Hepatocyte (in vitro differentiated cells): ENCODE measurements at regions not wholly inside any gene's neighbourhood (a gene's known extent, or its start where the extent isn't known, plus 50 kb on each side); places are given as distances from the start of the nearest gene placed in this dataset.

ENCODE experiments used
- DNase-seq: peaks from one replicate; pipeline ENCODE4 v3.0.0-alpha.2; 2016; ENCODE audit warnings: low spot score
- H2AFZ ChIP-seq: fragments of 200-600 bp; sonication (generic); 2 replicates; pipeline ENCODE4 v1.6.0; 2016; ENCODE audit warnings: antibody characterized with exemption, mild to moderate bottlenecking
- H3K27ac ChIP-seq: fragments of 200-600 bp; sonication (generic); 2 replicates; pipeline ENCODE4 v1.5.1; 2016; ENCODE audit warnings: mild to moderate bottlenecking
- H3K27me3 ChIP-seq: fragments of 200-600 bp; sonication (generic); 2 replicates; pipeline ENCODE4 v1.6.1; 2016
- H3K36me3 ChIP-seq: fragments of 200-600 bp; sonication (generic); replicated peaks from 2 replicates; pipeline ENCODE4 v1.5.1; 2016; ENCODE audit warnings: low read depth; ENCODE audit not compliant: insufficient read depth
- H3K4me1 ChIP-seq: fragments of 200-600 bp; sonication (generic); 2 replicates; pipeline ENCODE4 v1.5.1; 2016; ENCODE audit warnings: mild to moderate bottlenecking, moderate library complexity; ENCODE audit not compliant: insufficient read depth
- H3K4me2 ChIP-seq: fragments of 200-600 bp; sonication (generic); 2 replicates; pipeline ENCODE4 v1.6.0; 2016
- H3K4me3 ChIP-seq: fragments of 200-600 bp; sonication (generic); 2 replicates; pipeline ENCODE4 v1.5.1; 2016; ENCODE audit warnings: mild to moderate bottlenecking
- H3K79me2 ChIP-seq: fragments of 200-600 bp; sonication (generic); 2 replicates; pipeline ENCODE4 v1.6.0; 2017; ENCODE audit warnings: mild to moderate bottlenecking
- H3K9me2 ChIP-seq: fragments of 200-600 bp; sonication (generic); replicated peaks from 2 replicates; pipeline ENCODE4 v1.6.0; 2017; ENCODE audit warnings: mild to moderate bottlenecking; ENCODE audit not compliant: insufficient read depth
- H3K9me3 ChIP-seq: fragments of 200-600 bp; sonication (generic); 2 replicates; pipeline ENCODE4 v1.5.1; 2016; ENCODE audit warnings: low read depth, mild to moderate bottlenecking
- H4K20me1 ChIP-seq: fragments of 200-600 bp; sonication (generic); 2 replicates; pipeline ENCODE4 v1.6.0; 2016; ENCODE audit warnings: mild to moderate bottlenecking; ENCODE audit not compliant: insufficient read depth, poor library complexity, severe bottlenecking
- CTCF ChIP-seq: fragments of 200-600 bp; sonication (generic); IDR thresholded peaks from 2 replicates; pipeline ENCODE4 v1.5.1; 2016; ENCODE audit warnings: antibody characterized with exemption, mild to moderate bottlenecking; ENCODE audit not compliant: poor library complexity
- EZH2 ChIP-seq: fragments of 200-600 bp; sonication (generic); IDR thresholded peaks from 2 replicates; pipeline ENCODE4 v1.6.1; 2016; ENCODE audit warnings: antibody characterized with exemption, mild to moderate bottlenecking, borderline replicate concordance
- EZH2phosphoT487 ChIP-seq: fragments of 200-600 bp; sonication (generic); IDR thresholded peaks from one replicate; pipeline ENCODE4 v1.6.1; 2018; ENCODE audit warnings: antibody characterized with exemption, mild to moderate bottlenecking, low read depth, moderate library complexity; ENCODE audit not compliant: unreplicated experiment, severe bottlenecking
- WGBS: methylation state at CpG from one replicate; pipeline ENCODE4 v1.1.6; 2016; ENCODE audit warnings: low lambda C conversion rate; ENCODE audit errors: missing lambda C conversion rate; 5-methylcytosine and 5-hydroxymethylcytosine counted together

- Histone ChIP-seq H3K4me1 (no peaks in the 10 kb centered on the region), H3K79me2 (no peaks in the 10 kb centered on the region), H3K4me2 (no peak overlapping the region), H3K9me3 (no peaks in the 10 kb centered on the region), H4K20me1 (no peaks in the 10 kb centered on the region), H3K4me3 (no peak overlapping the region), H3K27ac (no peak overlapping the region), H3K9me2 (no peaks in the 10 kb centered on the region), H2AFZ (no peak overlapping the region), H3K27me3 (peaks cover 3% of the 10 kb centered on the region), H3K36me3 (no peaks in the 10 kb centered on the region)
- TF ChIP-seq EZH2 (no peak), CTCF (no peak), EZH2phosphoT487 (no peak)
- 87% methylated on average over 5 of the region's 5 CpGs for WGBS
- no peak for DNase-seq
These were observed 89.4 kb downstream of the MTX3 start for GRCh38 chr5:79901631-79902030.

DNA sequence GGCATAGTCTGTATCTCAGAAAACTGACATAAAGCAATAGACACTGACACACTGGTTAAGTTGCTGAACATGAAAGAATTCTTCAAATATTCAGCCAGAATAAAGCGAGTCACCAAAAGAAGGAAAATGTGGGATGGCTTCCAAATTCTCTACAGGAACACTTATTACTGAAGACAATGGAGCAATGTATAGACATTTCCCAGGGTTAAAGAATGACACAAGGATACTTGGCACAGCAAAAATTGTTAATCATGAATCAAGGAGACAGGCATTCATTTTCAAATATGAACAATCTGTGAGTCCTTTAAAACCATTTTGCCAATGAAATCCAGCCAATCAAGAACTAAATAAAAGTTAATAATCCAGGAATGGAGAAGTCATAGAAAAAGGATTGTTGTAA is 92.5 kb downstream of the MTX3 start:
- Histone ChIP-seq H3K9me2 (no peaks in the 10 kb centered on the region), H3K27me3 (peaks cover 3% of the 10 kb centered on the region), H3K79me2 (no peaks in the 10 kb centered on the region), H3K9me3 (no peaks in the 10 kb centered on the region), H3K27ac (no peak overlapping the region), H2AFZ (no peak overlapping the region), H3K4me3 (no peak overlapping the region), H3K4me2 (no peak overlapping the region), H3K36me3 (no peaks in the 10 kb centered on the region), H4K20me1 (no peaks in the 10 kb centered on the region), H3K4me1 (no peaks in the 10 kb centered on the region)
- no peak for DNase-seq
- 79% methylated on average over 1 of the region's 1 CpG for WGBS
- TF ChIP-seq EZH2 (no peak), EZH2phosphoT487 (no peak), CTCF (no peak)

GRCh38 chr5:79893976-79894375 is 97.1 kb downstream of the MTX3 start:
- TF ChIP-seq CTCF (no peak), EZH2phosphoT487 (no peak), EZH2 (no peak)
- 51% methylated on average over 3 of the region's 3 CpGs for WGBS

DNA sequence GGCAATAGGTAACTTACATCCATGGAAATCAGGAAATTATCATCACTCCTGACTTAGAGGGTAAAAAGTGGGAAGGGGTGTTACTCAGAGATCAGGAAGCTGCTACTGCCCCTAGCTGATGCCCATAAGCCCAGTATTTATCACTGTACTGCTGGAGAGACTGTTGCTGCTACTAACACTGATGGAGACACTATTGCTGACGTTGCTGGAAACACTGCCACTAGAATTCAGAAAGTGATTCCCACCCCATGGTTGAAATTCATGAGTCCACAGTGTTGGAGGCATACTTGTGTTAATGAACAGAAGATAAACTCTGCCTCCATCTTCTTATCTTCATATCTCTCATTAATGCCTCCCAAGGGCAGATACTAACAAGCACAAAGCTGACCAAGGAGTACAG is 97.6 kb downstream of the MTX3 start:
- Histone ChIP-seq H3K27me3 (peaks cover 5% of the 10 kb centered on the region), H3K4me2 (peak overlapping the region; percentile 50), H3K27ac (no peak overlapping the region), H3K79me2 (no peaks in the 10 kb centered on the region), H2AFZ (no peak overlapping the region), H3K36me3 (no peaks in the 10 kb centered on the region), H3K4me1 (no peaks in the 10 kb centered on the region), H3K9me3 (no peaks in the 10 kb centered on the region), H3K9me2 (no peaks in the 10 kb centered on the region), H4K20me1 (no peaks in the 10 kb centered on the region), H3K4me3 (no peak overlapping the region)
- 77% methylated on average over 1 of the region's 1 CpG for WGBS
- no peak for TF ChIP-seq EZH2phosphoT487
- TF ChIP-seq EZH2 = no peak
- TF ChIP-seq CTCF = no peak
- DNase-seq = no peak

More at GRCh38 chr5:79893976-79894375, 97.1 kb downstream of the MTX3 start:
- no peak for DNase-seq
- Histone ChIP-seq H3K36me3 (no peaks in the 10 kb centered on the region), H3K9me3 (no peaks in the 10 kb centered on the region), H2AFZ (no peak overlapping the region), H3K4me3 (no peak overlapping the region), H3K79me2 (no peaks in the 10 kb centered on the region), H3K27me3 (peaks cover 7% of the 10 kb centered on the region), H3K9me2 (no peaks in the 10 kb centered on the region), H3K27ac (no peak overlapping the region), H3K4me2 (peak overlapping the region; percentile 50), H3K4me1 (no peaks in the 10 kb centered on the region), H4K20me1 (no peaks in the 10 kb centered on the region)
